SKM-1 (cell line): ENCODE measurements at regions not wholly inside any gene's neighbourhood (a gene's known extent, or its start where the extent isn't known, plus 50 kb on each side); places are given as distances from the start of the nearest gene placed in this dataset.

Experiments used
- DNase-seq: peaks from one replicate; lab custom pipeline; 2025; ENCODE audit not compliant: unreplicated experiment; lab: John Stamatoyannopoulos, UW

- no peak for DNase-seq
Measured at GRCh38 chr13:34037636-34038540, 219.9 kb downstream of the RFC3 start.

GRCh38 chr13:34038541-34039068, 220.7 kb downstream of the RFC3 start:
- DNase-seq: no peak

- no peak for DNase-seq
Measured at GRCh38 chr13:34039678-34040077, 221.7 kb downstream of the RFC3 start.

GRCh38 chr13:34040863-34041262, 222.9 kb downstream of the RFC3 start:
- no peak for DNase-seq

GRCh38 chr13:34044041-34044440, 226.1 kb downstream of the RFC3 start:
- no peak for DNase-seq

GRCh38 chr13:34044660-34045080, 226.7 kb downstream of the RFC3 start:
- no peak for DNase-seq

- no peak for DNase-seq
Measured at GRCh38 chr13:34046457-34046856, 228.5 kb downstream of the RFC3 start.

GRCh38 chr13:34048652-34049051, 230.7 kb downstream of the RFC3 start:
- no peak for DNase-seq

GRCh38 chr13:34056733-34057258, 238.8 kb downstream of the RFC3 start:
- no peak for DNase-seq

- no peak for DNase-seq
Measured at GRCh38 chr13:34064456-34065205, 246.7 kb downstream of the RFC3 start.

- DNase-seq: no peak
Measured at GRCh38 chr13:34065928-34066327, 248.0 kb downstream of the RFC3 start.

- DNase-seq: no peak
Measured at GRCh38 chr13:34066344-34066743, 248.4 kb downstream of the RFC3 start.

- no peak for DNase-seq
Measured at GRCh38 chr13:34070006-34070405, 252.1 kb downstream of the RFC3 start.

- DNase-seq: no peak
Measured at GRCh38 chr13:34070544-34071303, 252.8 kb downstream of the RFC3 start.

- DNase-seq: no peak
Measured at GRCh38 chr13:34076319-34076718, 258.4 kb downstream of the RFC3 start.

- no peak for DNase-seq
Measured at GRCh38 chr13:34076943-34077703, 259.2 kb downstream of the RFC3 start.

- no peak for DNase-seq
Measured at GRCh38 chr13:34078334-34078999, 260.5 kb downstream of the RFC3 start.

- DNase-seq: peak; percentile 11
Measured at GRCh38 chr13:34085204-34085603, 267.3 kb downstream of the RFC3 start.

- DNase-seq: no peak
Measured at GRCh38 chr13:34086281-34086680, 268.3 kb downstream of the RFC3 start.

- no peak for DNase-seq
Measured at GRCh38 chr13:34087791-34088190, 269.8 kb downstream of the RFC3 start.
